HEK293T (cell line): ENCODE measurements at regions not wholly inside any gene's neighbourhood (a gene's known extent, or its start where the extent isn't known, plus 50 kb on each side); places are given as distances from the start of the nearest gene placed in this dataset.

ENCODE experiments used
- CTCF ChIA-PET: fragments of 350-600 bp; formaldehyde crosslinking; extraction: SDS; loops from one replicate; lab custom pipeline; 2021; ENCODE audit warnings: antibody characterized with exemption, inconsistent platforms; lab: Yijun Ruan, JAX
- POLR2A ChIA-PET: fragments of 350-600 bp; formaldehyde crosslinking; extraction: SDS; loops from one replicate; lab custom pipeline; 2020; ENCODE audit warnings: antibody characterized with exemption, inconsistent platforms; lab: Yijun Ruan, JAX
- DNase-seq: peaks from one replicate; pipeline ENCODE4 v3.0.0; 2012; ENCODE audit warnings: mixed read lengths; ENCODE audit errors: extremely low spot score
- ARNT ChIP-seq: fragments of 450-650 bp; IDR thresholded peaks from 2 replicates; pipeline ENCODE4 v1.6.1; 2017; ENCODE audit warnings: mild to moderate bottlenecking
- BHLHE40 ChIP-seq: fragments of 450-650 bp; IDR thresholded peaks from 2 replicates; pipeline ENCODE4 v1.6.1; 2016; ENCODE audit warnings: mild to moderate bottlenecking, moderate library complexity, borderline replicate concordance
- CTBP1 ChIP-seq: fragments of 450-650 bp; IDR thresholded peaks from 2 replicates; pipeline ENCODE4 v1.6.1; 2016; ENCODE audit warnings: borderline replicate concordance
- ELF4 ChIP-seq: fragments of 450-650 bp; IDR thresholded peaks from 2 replicates; pipeline ENCODE4 v1.6.1; 2017; ENCODE audit warnings: antibody characterized with exemption
- FOXA1 ChIP-seq: fragments of 450-650 bp; IDR thresholded peaks from 2 replicates; pipeline ENCODE4 v1.6.1; 2016; ENCODE audit warnings: mild to moderate bottlenecking
- FOXK2 ChIP-seq: fragments of 450-650 bp; IDR thresholded peaks from 2 replicates; pipeline ENCODE4 v1.6.1; 2016; ENCODE audit warnings: mild to moderate bottlenecking
- FOXM1 ChIP-seq: fragments of 450-650 bp; IDR thresholded peaks from 2 replicates; pipeline ENCODE4 v1.6.1; 2017; ENCODE audit warnings: mild to moderate bottlenecking, borderline replicate concordance
- HDGF ChIP-seq: fragments of 450-650 bp; IDR thresholded peaks from 2 replicates; pipeline ENCODE4 v1.6.1; 2017; ENCODE audit warnings: antibody characterized with exemption, borderline replicate concordance
- L3MBTL2 ChIP-seq: fragments of 450-650 bp; conservative IDR thresholded peaks from 2 replicates; pipeline ENCODE4 v1.6.1; 2016; ENCODE audit warnings: mild to moderate bottlenecking
- LEF1 ChIP-seq: fragments of 450-650 bp; IDR thresholded peaks from 2 replicates; pipeline ENCODE4 v1.6.1; 2017; ENCODE audit warnings: mild to moderate bottlenecking, borderline replicate concordance
- NFRKB ChIP-seq: fragments of 450-650 bp; IDR thresholded peaks from 2 replicates; pipeline ENCODE4 v1.6.1; 2016; ENCODE audit warnings: mild to moderate bottlenecking, moderate library complexity
- PKNOX1 ChIP-seq: fragments of 450-650 bp; IDR thresholded peaks from 2 replicates; pipeline ENCODE4 v1.6.1; 2016
- SP1 ChIP-seq: fragments of 450-650 bp; IDR thresholded peaks from 2 replicates; pipeline ENCODE4 v1.6.1; 2017
- SUZ12 ChIP-seq: fragments of 450-650 bp; IDR thresholded peaks from 2 replicates; pipeline ENCODE4 v1.6.1; 2016; ENCODE audit warnings: mild to moderate bottlenecking
- TARDBP ChIP-seq: fragments of 450-650 bp; IDR thresholded peaks from 2 replicates; pipeline ENCODE4 v1.6.1; 2016
- ZNF384 ChIP-seq: fragments of 450-650 bp; IDR thresholded peaks from 2 replicates; pipeline ENCODE4 v1.6.1; 2016

- CTCF ChIA-PET: no interaction called here
- no peak for DNase-seq
- TF ChIP-seq ZNF384 (no peak), HDGF (no peak), ELF4 (no peak), PKNOX1 (no peak), BHLHE40 (no peak), FOXK2 (no peak), NFRKB (no peak), FOXA1 (no peak), ARNT (no peak), SP1 (no peak), TARDBP (no peak), FOXM1 (no peak), SUZ12 (no peak), CTBP1 (no peak), LEF1 (no peak)
- POLR2A ChIA-PET: no interaction called here
Measured at GRCh38 chr2:147408357-147408756, 436.5 kb upstream of the ACVR2A start.

GRCh38 chr2:147405651-147406050 is 439.2 kb upstream of the ACVR2A start:
- TF ChIP-seq TARDBP (no peak), FOXA1 (no peak), PKNOX1 (no peak), FOXM1 (no peak), ELF4 (no peak), HDGF (no peak), NFRKB (no peak), FOXK2 (no peak), L3MBTL2 (no peak), SUZ12 (no peak), ZNF384 (no peak), LEF1 (no peak), BHLHE40 (no peak)
- DNase-seq: no peak
- CTCF ChIA-PET: no interaction called here
- POLR2A ChIA-PET: no interaction called here

DNA sequence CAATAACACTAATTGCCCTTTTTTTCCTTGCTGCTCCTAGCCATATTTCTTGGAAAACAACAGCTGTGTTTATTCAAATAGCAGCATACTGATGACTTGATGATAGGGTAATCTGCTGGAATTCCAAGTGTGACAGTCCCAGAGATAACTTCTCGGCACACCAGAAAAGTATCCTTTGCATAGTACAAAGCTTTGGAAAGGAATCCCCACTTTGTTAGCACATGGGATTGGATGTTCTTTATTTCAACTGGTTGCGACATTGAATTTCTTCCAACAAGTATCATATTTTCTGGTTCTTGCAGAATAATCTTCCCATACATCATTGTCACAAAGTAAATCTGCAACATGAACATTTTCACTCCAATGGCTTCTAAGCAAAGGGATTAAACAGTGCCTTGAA is 445.8 kb upstream of the ACVR2A start:
- ChIA-PET POLR2A (no interaction called here), CTCF (no interaction called here)
- TF ChIP-seq HDGF: no peak
- TF ChIP-seq TARDBP: no peak
- TF ChIP-seq SP1: no peak
- no peak for TF ChIP-seq NFRKB
- no peak for TF ChIP-seq PKNOX1
- no peak for TF ChIP-seq ZNF384
- TF ChIP-seq FOXA1: no peak
- no peak for TF ChIP-seq BHLHE40
- no peak for TF ChIP-seq LEF1
- TF ChIP-seq ARNT: no peak
- TF ChIP-seq FOXM1: no peak
- TF ChIP-seq ELF4: no peak
- TF ChIP-seq SUZ12: no peak
- TF ChIP-seq L3MBTL2: no peak
- TF ChIP-seq CTBP1: no peak
- TF ChIP-seq FOXK2: no peak
- DNase-seq: no peak

DNA sequence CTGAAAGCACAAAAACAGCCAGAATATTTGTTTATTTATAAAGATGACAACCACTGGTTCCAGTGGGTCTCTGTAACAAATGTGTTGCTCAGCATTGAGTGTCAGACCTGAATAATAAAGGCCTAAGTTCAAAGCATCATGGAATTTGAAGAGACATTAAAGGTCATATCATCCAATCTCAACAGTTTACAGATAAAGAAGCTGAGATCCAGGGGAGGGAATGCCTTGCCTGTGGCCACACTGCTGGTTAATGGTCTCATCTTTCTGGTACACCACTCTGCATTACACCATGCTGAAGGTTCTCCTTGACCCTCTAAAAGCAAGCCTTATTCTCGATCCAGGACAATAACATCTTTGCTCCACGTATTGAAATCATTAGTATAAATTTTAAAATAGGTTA is 446.5 kb upstream of the ACVR2A start:
- CTCF ChIA-PET: no interaction called here
- TF ChIP-seq FOXA1: no peak
- TF ChIP-seq L3MBTL2: no peak
- TF ChIP-seq ELF4: no peak
- no peak for TF ChIP-seq HDGF
- TF ChIP-seq FOXM1: no peak
- TF ChIP-seq SUZ12: no peak
- no peak for TF ChIP-seq TARDBP
- TF ChIP-seq FOXK2: no peak
- no peak for TF ChIP-seq ARNT
- no peak for TF ChIP-seq LEF1
- DNase-seq: no peak
- POLR2A ChIA-PET: no interaction called here

GRCh38 chr2:147396890-147397289 is 447.9 kb upstream of the ACVR2A start:
- no peak for DNase-seq
- POLR2A ChIA-PET: no interaction called here
- CTCF ChIA-PET: no interaction called here
- TF ChIP-seq L3MBTL2 (no peak), ARNT (no peak), FOXM1 (no peak), SP1 (no peak), FOXA1 (no peak), CTBP1 (no peak), TARDBP (no peak), PKNOX1 (no peak), FOXK2 (no peak), LEF1 (no peak), BHLHE40 (no peak), NFRKB (no peak)
